A673 (cell line): ENCODE measurements at regions not wholly inside any gene's neighbourhood (a gene's known extent, or its start where the extent isn't known, plus 50 kb on each side); places are given as distances from the start of the nearest gene placed in this dataset.

ENCODE experiments used
- CTCF ChIP-seq: fragments of 300-800, 200-600 bp; sonication (generic); conservative IDR thresholded peaks from 2 replicates; pipeline ENCODE4 v1.5.1; 2017; ENCODE audit warnings: low read depth, mild to moderate bottlenecking, antibody characterized with exemption, low read length, moderate library complexity, mixed read lengths
- EZH2 ChIP-seq: fragments of 200-600 bp; sonication (generic); IDR thresholded peaks from 2 replicates; pipeline ENCODE4 v1.6.1; 2017; ENCODE audit warnings: borderline replicate concordance, low read depth, mild to moderate bottlenecking, mixed read lengths, antibody characterized with exemption, low read length; ENCODE audit not compliant: poor library complexity, severe bottlenecking

- no peak for TF ChIP-seq CTCF
- TF ChIP-seq EZH2: no peak
Observed at GRCh38 chrX:39577985-39578869, 519.5 kb downstream of the BCOR start.
